ENCODE measurements at regions not wholly inside any gene's neighbourhood (a gene's known extent, or its start where the extent isn't known, plus 50 kb on each side); places are given as distances from the start of the nearest gene placed in this dataset.

DNA sequence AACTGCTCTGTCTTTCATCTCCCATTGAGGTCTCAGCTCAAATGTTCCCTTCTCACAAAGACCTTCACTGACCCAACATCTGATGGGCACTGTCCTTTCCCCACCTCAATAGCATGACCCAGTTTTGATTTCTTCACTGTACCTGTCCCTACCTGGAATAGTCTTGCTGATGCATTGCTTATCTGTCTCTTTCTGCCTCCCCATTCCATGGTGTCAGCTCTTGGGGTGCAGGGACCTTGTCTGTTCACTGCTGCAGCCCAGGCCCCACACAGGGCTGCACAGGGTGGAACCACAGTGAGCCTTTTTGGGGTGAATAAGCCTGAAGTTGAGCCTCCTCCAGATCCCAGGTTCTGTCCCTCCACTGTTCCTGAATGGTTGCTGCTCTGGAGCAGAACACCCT is 414.9 kb downstream of the PTPRU start:
- no peaks in the 10 kb centered on the region for H3K79me2 ChIP-seq (replicated peaks; ENCODE audit: insufficient read depth, low read length)
- no peaks in the 10 kb centered on the region for H3F3A ChIP-seq (ENCODE audit: insufficient read depth, low read length, poor library complexity, severe bottlenecking)
- TF ChIP-seq TAF1 (IDR thresholded peaks at IDR 0.05; ENCODE audit: low read depth): no peak
- no peak overlapping the region for H3K27ac ChIP-seq (ENCODE audit: low read length)
- H3K9me3 ChIP-seq (ENCODE audit: low read length): no peaks in the 10 kb centered on the region
- no peak overlapping the region for H3K9ac ChIP-seq (ENCODE audit: low read length)
- H2AFZ ChIP-seq (ENCODE audit: low read depth, low read length): no peak overlapping the region
- no peaks in the 10 kb centered on the region for H3K9me2 ChIP-seq (ENCODE audit: insufficient read depth, low read length)
- no peaks in the 10 kb centered on the region for H3K27me3 ChIP-seq (ENCODE audit: insufficient read depth, low read depth, low read length)
- no peak overlapping the region for H3K4me3 ChIP-seq (ENCODE audit: low read length)
- no peak overlapping the region for H3K4me2 ChIP-seq (ENCODE audit: low read length)
- no peaks in the 10 kb centered on the region for H4K20me1 ChIP-seq (ENCODE audit: insufficient read depth)
- no peaks in the 10 kb centered on the region for H3K36me3 ChIP-seq (ENCODE audit: insufficient read depth, low read length)

DNA sequence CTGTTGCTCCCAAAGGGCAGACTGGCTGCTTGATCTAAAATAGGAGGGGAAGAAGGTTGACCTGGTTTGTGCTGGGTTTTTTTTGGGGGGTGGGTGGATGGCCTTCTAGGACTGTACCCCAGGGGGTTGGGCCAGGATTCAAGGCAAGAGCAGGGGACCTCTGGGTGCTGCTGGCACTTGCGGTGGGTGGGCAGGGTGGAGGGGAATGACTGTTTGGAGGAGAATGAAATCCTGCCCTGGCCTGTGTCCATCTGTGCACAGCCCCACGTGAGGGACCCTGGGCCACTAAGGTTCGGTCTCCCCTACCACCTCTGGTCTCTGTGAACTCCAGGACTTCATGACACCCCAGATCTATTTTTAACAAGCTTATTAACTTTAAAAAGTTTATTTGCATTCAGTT is 414.2 kb downstream of the PTPRU start:
- Histone ChIP-seq H3K27ac (ENCODE audit: low read length) (no peak overlapping the region), H3K27me3 (ENCODE audit: insufficient read depth, low read depth, low read length) (no peaks in the 10 kb centered on the region), H3K9me3 (ENCODE audit: low read length) (no peaks in the 10 kb centered on the region), H2AFZ (ENCODE audit: low read depth, low read length) (no peak overlapping the region), H3F3A (ENCODE audit: insufficient read depth, low read length, poor library complexity, severe bottlenecking) (no peaks in the 10 kb centered on the region), H3K4me2 (ENCODE audit: low read length) (no peak overlapping the region), H3K4me3 (ENCODE audit: low read length) (no peak overlapping the region), H4K20me1 (ENCODE audit: insufficient read depth) (no peaks in the 10 kb centered on the region), H3K9me2 (ENCODE audit: insufficient read depth, low read length) (no peaks in the 10 kb centered on the region), H3K36me3 (ENCODE audit: insufficient read depth, low read length) (no peaks in the 10 kb centered on the region), H3K79me2 (replicated peaks; ENCODE audit: insufficient read depth, low read length) (no peaks in the 10 kb centered on the region), H3K9ac (ENCODE audit: low read length) (no peak overlapping the region)
- no peak for TF ChIP-seq EZH2 (IDR thresholded peaks at IDR 0.05; ENCODE audit: borderline replicate concordance, insufficient read depth, low read length, poor library complexity, severe bottlenecking)
- TF ChIP-seq, protein P1, sequence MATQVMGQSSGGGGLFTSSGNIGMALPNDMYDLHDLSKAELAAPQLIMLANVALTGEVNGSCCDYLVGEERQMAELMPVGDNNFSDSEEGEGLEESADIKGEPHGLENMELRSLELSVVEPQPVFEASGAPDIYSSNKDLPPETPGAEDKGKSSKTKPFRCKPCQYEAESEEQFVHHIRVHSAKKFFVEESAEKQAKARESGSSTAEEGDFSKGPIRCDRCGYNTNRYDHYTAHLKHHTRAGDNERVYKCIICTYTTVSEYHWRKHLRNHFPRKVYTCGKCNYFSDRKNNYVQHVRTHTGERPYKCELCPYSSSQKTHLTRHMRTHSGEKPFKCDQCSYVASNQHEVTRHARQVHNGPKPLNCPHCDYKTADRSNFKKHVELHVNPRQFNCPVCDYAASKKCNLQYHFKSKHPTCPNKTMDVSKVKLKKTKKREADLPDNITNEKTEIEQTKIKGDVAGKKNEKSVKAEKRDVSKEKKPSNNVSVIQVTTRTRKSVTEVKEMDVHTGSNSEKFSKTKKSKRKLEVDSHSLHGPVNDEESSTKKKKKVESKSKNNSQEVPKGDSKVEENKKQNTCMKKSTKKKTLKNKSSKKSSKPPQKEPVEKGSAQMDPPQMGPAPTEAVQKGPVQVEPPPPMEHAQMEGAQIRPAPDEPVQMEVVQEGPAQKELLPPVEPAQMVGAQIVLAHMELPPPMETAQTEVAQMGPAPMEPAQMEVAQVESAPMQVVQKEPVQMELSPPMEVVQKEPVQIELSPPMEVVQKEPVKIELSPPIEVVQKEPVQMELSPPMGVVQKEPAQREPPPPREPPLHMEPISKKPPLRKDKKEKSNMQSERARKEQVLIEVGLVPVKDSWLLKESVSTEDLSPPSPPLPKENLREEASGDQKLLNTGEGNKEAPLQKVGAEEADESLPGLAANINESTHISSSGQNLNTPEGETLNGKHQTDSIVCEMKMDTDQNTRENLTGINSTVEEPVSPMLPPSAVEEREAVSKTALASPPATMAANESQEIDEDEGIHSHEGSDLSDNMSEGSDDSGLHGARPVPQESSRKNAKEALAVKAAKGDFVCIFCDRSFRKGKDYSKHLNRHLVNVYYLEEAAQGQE (IDR thresholded peaks at IDR 0.05; ENCODE audit: borderline replicate concordance): no peak
- no peak for TF ChIP-seq RAD21 (conservative IDR thresholded peaks at IDR 0.05)
- TF ChIP-seq TAF1 (IDR thresholded peaks at IDR 0.05; ENCODE audit: low read depth): no peak
- TF ChIP-seq, protein P2, sequence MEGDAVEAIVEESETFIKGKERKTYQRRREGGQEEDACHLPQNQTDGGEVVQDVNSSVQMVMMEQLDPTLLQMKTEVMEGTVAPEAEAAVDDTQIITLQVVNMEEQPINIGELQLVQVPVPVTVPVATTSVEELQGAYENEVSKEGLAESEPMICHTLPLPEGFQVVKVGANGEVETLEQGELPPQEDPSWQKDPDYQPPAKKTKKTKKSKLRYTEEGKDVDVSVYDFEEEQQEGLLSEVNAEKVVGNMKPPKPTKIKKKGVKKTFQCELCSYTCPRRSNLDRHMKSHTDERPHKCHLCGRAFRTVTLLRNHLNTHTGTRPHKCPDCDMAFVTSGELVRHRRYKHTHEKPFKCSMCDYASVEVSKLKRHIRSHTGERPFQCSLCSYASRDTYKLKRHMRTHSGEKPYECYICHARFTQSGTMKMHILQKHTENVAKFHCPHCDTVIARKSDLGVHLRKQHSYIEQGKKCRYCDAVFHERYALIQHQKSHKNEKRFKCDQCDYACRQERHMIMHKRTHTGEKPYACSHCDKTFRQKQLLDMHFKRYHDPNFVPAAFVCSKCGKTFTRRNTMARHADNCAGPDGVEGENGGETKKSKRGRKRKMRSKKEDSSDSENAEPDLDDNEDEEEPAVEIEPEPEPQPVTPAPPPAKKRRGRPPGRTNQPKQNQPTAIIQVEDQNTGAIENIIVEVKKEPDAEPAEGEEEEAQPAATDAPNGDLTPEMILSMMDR (IDR thresholded peaks at IDR 0.05; ENCODE audit: poor library complexity, severe bottlenecking): no peak
- no peak for TF ChIP-seq MXI1 (conservative IDR thresholded peaks at IDR 0.05; ENCODE audit: poor library complexity, severe bottlenecking)
- TF ChIP-seq SMC3 (conservative IDR thresholded peaks at IDR 0.05; ENCODE audit: poor library complexity): no peak
- no peak for TF ChIP-seq POLR2AphosphoS5 (IDR thresholded peaks at IDR 0.05)
- TF ChIP-seq EP300 (conservative IDR thresholded peaks at IDR 0.05; ENCODE audit: poor library complexity, severe bottlenecking): no peak

GRCh38 chr1:29650041-29650400 is 413.7 kb downstream of the PTPRU start:
- Histone ChIP-seq H3K4me3 (ENCODE audit: low read length) (no peak overlapping the region), H3K4me2 (ENCODE audit: low read length) (no peak overlapping the region), H3K9me2 (ENCODE audit: insufficient read depth, low read length) (no peaks in the 10 kb centered on the region), H3F3A (ENCODE audit: insufficient read depth, low read length, poor library complexity, severe bottlenecking) (no peaks in the 10 kb centered on the region), H3K9me3 (ENCODE audit: low read length) (no peaks in the 10 kb centered on the region), H3K36me3 (ENCODE audit: insufficient read depth, low read length) (no peaks in the 10 kb centered on the region), H3K9ac (ENCODE audit: low read length) (no peak overlapping the region), H3K27me3 (ENCODE audit: insufficient read depth, low read depth, low read length) (no peaks in the 10 kb centered on the region), H4K20me1 (ENCODE audit: insufficient read depth) (no peaks in the 10 kb centered on the region), H3K79me2 (replicated peaks; ENCODE audit: insufficient read depth, low read length) (no peaks in the 10 kb centered on the region), H2AFZ (ENCODE audit: low read depth, low read length) (no peak overlapping the region), H3K27ac (ENCODE audit: low read length) (no peak overlapping the region)
- TF ChIP-seq SMC3 (conservative IDR thresholded peaks at IDR 0.05; ENCODE audit: poor library complexity) (no peak), EZH2 (IDR thresholded peaks at IDR 0.05; ENCODE audit: borderline replicate concordance, insufficient read depth, low read length, poor library complexity, severe bottlenecking) (no peak), MXI1 (conservative IDR thresholded peaks at IDR 0.05; ENCODE audit: poor library complexity, severe bottlenecking) (no peak), EP300 (conservative IDR thresholded peaks at IDR 0.05; ENCODE audit: poor library complexity, severe bottlenecking) (no peak), TAF1 (IDR thresholded peaks at IDR 0.05; ENCODE audit: low read depth) (no peak), RAD21 (conservative IDR thresholded peaks at IDR 0.05) (no peak), POLR2AphosphoS5 (IDR thresholded peaks at IDR 0.05) (no peak)
- TF ChIP-seq, protein P1 (IDR thresholded peaks at IDR 0.05; ENCODE audit: borderline replicate concordance): no peak
- TF ChIP-seq, protein P2 (IDR thresholded peaks at IDR 0.05; ENCODE audit: poor library complexity, severe bottlenecking): no peak

All from neural cell (in vitro differentiated cells).